ENCODE measurements at regions not wholly inside any gene's neighbourhood (a gene's known extent, or its start where the extent isn't known, plus 50 kb on each side); places are given as distances from the start of the nearest gene placed in this dataset.

DNA sequence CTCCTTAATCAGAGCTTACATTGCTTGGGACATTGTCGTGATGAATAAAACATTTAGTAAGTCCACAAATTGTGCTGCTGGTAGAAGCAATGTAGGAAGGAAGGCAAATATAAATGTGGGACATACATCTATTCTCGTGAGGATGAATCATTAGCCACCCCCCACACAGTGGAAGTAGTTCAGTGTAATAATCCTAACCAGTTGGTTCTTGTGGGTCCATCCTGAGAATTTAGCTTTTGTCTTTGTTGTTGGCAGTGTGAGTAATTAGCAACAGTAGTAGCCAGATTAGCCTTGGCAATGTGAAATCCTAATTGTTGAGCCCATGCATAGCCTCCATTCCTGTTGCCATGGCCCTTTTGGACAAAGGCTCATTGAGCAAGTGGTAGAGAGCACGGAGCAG, 532.1 kb downstream of the FBXO15 start:
- no peak for DNase-seq (ENCODE audit: low read depth, low spot score)
- Histone ChIP-seq H3K27ac (ENCODE audit: low read depth, low read length) (no peak overlapping the region), H3K27me3 (ENCODE audit: control insufficient read depth, insufficient read depth, low read length) (no peaks in the 10 kb centered on the region), H3K9me3 (ENCODE audit: control insufficient read depth, insufficient read depth, low read length) (no peaks in the 10 kb centered on the region), H3K4me3 (ENCODE audit: low read depth, low read length) (no peak overlapping the region)
- ChIA-PET POLR2A (interaction anchor here (0.7 to 2.1 kb wide), 2 partner anchors 73 to 129 kb away, joined by 3 to 10 read pairs; no protein-coding TSS in a partner anchor), CTCF (interaction anchor here (0.6 kb wide), 1 partner anchor 30 kb away, joined by 5 read pairs; no protein-coding TSS in a partner anchor)
- TF ChIP-seq, protein P1, sequence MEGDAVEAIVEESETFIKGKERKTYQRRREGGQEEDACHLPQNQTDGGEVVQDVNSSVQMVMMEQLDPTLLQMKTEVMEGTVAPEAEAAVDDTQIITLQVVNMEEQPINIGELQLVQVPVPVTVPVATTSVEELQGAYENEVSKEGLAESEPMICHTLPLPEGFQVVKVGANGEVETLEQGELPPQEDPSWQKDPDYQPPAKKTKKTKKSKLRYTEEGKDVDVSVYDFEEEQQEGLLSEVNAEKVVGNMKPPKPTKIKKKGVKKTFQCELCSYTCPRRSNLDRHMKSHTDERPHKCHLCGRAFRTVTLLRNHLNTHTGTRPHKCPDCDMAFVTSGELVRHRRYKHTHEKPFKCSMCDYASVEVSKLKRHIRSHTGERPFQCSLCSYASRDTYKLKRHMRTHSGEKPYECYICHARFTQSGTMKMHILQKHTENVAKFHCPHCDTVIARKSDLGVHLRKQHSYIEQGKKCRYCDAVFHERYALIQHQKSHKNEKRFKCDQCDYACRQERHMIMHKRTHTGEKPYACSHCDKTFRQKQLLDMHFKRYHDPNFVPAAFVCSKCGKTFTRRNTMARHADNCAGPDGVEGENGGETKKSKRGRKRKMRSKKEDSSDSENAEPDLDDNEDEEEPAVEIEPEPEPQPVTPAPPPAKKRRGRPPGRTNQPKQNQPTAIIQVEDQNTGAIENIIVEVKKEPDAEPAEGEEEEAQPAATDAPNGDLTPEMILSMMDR (IDR thresholded peaks at IDR 0.05; ENCODE audit: low read depth, low read length) = no peak

DNA sequence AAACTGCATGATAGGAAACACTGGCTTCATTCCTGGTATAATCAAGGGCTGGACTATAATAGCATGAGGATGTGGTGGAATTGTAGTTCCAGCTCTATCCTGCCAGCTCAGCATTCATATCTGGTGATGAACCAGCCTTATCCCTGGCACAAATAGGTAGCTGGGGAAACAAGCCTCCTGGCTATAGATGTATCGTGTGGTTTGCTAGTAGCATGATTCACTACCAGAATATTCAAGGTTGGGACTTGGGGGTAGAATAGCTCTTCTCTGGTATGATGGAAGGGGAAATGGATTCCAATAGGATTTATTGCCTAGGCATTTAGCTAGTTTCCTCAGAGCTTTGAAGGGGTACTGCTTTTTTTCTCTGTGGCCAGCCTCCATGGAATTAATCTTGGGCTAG, 532.8 kb downstream of the FBXO15 start:
- CTCF ChIA-PET = interaction anchor here (1.5 kb wide), 1 partner anchor 227 kb away, joined by 4 read pairs; no protein-coding TSS in a partner anchor
- Histone ChIP-seq H3K27ac (ENCODE audit: low read depth, low read length) (peak overlapping the region; percentile 43), H3K4me3 (ENCODE audit: low read depth, low read length) (no peak overlapping the region), H3K27me3 (ENCODE audit: control insufficient read depth, insufficient read depth, low read length) (no peaks in the 10 kb centered on the region), H3K9me3 (ENCODE audit: control insufficient read depth, insufficient read depth, low read length) (no peaks in the 10 kb centered on the region)
- DNase-seq (ENCODE audit: low read depth, low spot score) = peak; percentile 63
- POLR2A ChIA-PET = interaction anchor here (0.7 to 2.1 kb wide), 3 partner anchors 74 to 195 kb away, joined by 3 to 10 read pairs (median 5); no protein-coding TSS in a partner anchor
- TF ChIP-seq, protein P1 (IDR thresholded peaks at IDR 0.05; ENCODE audit: low read depth, low read length) = no peak

DNA sequence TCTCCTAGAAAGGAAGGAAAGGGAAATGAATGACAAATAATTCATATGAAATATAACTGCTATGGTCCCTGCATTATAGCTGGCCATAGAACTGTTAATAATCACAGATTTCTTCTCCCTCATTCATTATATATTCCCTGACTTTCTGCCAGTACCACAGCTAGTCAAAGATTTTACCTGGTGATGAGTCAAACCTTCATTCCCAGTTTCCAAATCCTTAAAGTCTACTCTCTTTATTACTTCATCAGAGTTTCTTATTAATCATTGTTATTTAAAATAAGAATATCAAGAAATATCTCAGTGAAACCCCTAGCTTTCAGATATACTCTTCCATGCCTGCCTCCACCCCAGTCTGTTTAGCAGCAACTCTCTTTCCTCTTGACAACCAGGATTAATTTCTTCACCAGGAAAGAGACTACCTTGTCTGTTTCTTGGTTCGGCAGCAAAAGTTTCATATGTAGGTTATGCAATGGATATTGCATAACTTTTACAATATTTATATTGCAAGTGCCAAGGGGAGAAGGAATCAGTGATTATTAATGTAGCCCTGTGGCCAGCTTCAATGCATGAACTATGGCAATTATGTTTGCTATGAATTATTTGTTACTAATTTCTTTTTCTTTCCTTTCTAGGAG, 533.8 kb downstream of the FBXO15 start:
- Histone ChIP-seq H3K4me3 (ENCODE audit: low read depth, low read length) (no peak overlapping the region), H3K27me3 (ENCODE audit: control insufficient read depth, insufficient read depth, low read length) (no peaks in the 10 kb centered on the region), H3K9me3 (ENCODE audit: control insufficient read depth, insufficient read depth, low read length) (no peaks in the 10 kb centered on the region), H3K27ac (ENCODE audit: low read depth, low read length) (no peak overlapping the region)
- TF ChIP-seq, protein P1 (IDR thresholded peaks at IDR 0.05; ENCODE audit: low read depth, low read length) = no peak
- POLR2A ChIA-PET = interaction anchor here (2.1 kb wide), 1 partner anchor 75 kb away, joined by 10 read pairs; no protein-coding TSS in a partner anchor
- CTCF ChIA-PET = interaction anchor here (1.5 kb wide), 1 partner anchor 228 kb away, joined by 4 read pairs; no protein-coding TSS in a partner anchor
- DNase-seq (ENCODE audit: low read depth, low spot score) = no peak

DNA sequence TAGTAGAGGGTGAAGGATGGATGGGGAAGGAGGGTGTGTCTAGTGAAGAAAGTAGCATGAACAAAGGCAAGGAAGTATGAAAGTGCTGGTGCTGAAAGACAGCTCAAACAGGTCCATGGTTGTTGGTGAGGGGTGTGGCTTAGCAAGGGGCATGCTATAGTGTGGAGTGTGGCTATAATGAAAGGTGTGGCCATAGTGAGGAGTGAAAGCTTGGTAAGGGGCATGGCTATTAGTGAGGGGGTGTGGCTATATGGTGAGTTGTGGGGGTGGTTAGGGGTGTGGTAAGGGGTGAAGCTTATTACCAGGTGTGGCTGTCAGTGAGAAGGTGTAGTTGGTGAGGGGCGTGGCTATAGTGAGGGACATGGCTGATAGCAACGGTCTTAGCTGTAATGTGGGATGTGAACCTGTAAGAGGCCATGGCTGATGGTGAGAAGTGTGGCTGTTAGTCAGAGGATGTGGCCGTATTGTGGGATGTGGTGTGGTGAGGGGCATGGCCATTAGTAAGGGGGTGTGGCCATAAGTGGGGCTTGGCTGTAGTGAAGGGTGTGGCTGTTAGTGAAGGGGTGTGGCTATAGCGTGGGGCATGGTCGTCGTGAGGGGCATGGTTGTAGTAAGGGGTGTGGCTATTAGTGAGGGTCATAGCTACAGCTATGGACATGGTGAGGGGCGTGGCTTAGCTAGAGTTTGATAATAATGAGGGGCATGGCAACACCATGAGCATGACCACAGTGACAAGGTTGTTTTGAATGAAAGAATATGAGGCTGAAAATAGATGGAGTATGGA, 549.6 kb downstream of the FBXO15 start:
- no peaks in the 10 kb centered on the region for H3K9me3 ChIP-seq (ENCODE audit: control insufficient read depth, insufficient read depth, low read length)
- H3K4me3 ChIP-seq (ENCODE audit: low read depth, low read length) = no peak overlapping the region
- ChIA-PET POLR2A (no interaction called here), CTCF (no interaction called here)
- H3K27ac ChIP-seq (ENCODE audit: low read depth, low read length) = no peak overlapping the region
- DNase-seq (ENCODE audit: low read depth, low spot score) = no peak
- H3K27me3 ChIP-seq (ENCODE audit: control insufficient read depth, insufficient read depth, low read length) = no peaks in the 10 kb centered on the region
- TF ChIP-seq, protein P1 (IDR thresholded peaks at IDR 0.05; ENCODE audit: low read depth, low read length) = no peak

DNA sequence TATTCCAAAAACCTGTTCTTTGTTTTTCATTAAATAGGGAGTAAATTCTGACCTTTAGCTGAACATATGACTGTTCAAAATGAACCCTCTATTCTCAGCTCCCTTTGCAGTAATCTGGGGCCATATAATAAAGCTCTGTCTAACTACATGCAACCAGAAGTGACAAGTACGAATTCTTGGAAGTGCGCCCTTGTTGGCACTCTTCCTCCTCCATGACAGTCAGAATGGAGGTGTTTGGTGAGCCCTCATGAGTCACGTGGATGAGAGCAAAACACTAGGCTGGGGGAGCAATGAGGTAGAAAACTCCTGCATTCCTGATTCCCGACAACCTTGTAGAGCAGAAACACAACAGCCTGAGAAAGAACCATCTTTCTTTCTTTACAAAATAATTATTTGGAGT, 552.9 kb downstream of the FBXO15 start:
- Histone ChIP-seq H3K9me3 (ENCODE audit: control insufficient read depth, insufficient read depth, low read length) (no peaks in the 10 kb centered on the region), H3K4me3 (ENCODE audit: low read depth, low read length) (no peak overlapping the region), H3K27me3 (ENCODE audit: control insufficient read depth, insufficient read depth, low read length) (no peaks in the 10 kb centered on the region), H3K27ac (ENCODE audit: low read depth, low read length) (no peak overlapping the region)
- ChIA-PET CTCF (no interaction called here), POLR2A (no interaction called here)
- DNase-seq (ENCODE audit: low read depth, low spot score) = no peak
- TF ChIP-seq, protein P1 (IDR thresholded peaks at IDR 0.05; ENCODE audit: low read depth, low read length) = no peak
